Gastrocnemius medialis (tissue), 4 donors: ENCODE measurements at regions not wholly inside any gene's neighbourhood (a gene's known extent, or its start where the extent isn't known, plus 50 kb on each side); places are given as distances from the start of the nearest gene placed in this dataset.

Source experiments
- ATAC-seq, 2 donors: fragments of 150-250 bp; one replicate each; pipeline ENCODE4 v1.9.1; 2016
- DNase-seq, 2 donors: peaks; one replicate each; pipeline ENCODE4 v3.0.0-alpha.2; 2019
- H3K27ac ChIP-seq, 4 donors: fragments of 200-600 bp; sonication (generic); 1 replicate in 1 of 4; 2 replicates in 3 of 4; pipeline ENCODE4 v1.5.1; 2016 to 2018; ENCODE audit warnings: mild to moderate bottlenecking in 2 of 4, moderate library complexity in 1 of 4
- H3K27me3 ChIP-seq, 3 donors: fragments of 200-600 bp; sonication (generic) in 2 of 3; 1 replicate in 1 of 3; 2 replicates in 2 of 3; pipeline versions ENCODE4 v1.5.1 to v1.6.0; 2016 to 2019; ENCODE audit warnings: mild to moderate bottlenecking in 1 of 3, moderate library complexity in 1 of 3
- H3K36me3 ChIP-seq, 2 donors: fragments of 200-600 bp; sonication (generic) in 1 of 2; one replicate each; pipeline ENCODE4 v1.5.1; 2017 to 2018
- H3K4me1 ChIP-seq, 2 donors: fragments of 200-600 bp; sonication (generic) in 1 of 2; one replicate each; pipeline ENCODE4 v1.5.1; 2016 to 2017; ENCODE audit warnings: mild to moderate bottlenecking in 2 of 2
- H3K4me3 ChIP-seq, 4 donors: fragments of 200-600 bp; sonication (generic) in 3 of 4; 1 replicate in 1 of 4; 2 replicates in 3 of 4; pipeline ENCODE4 v1.5.1; 2016 to 2019; ENCODE audit warnings: mild to moderate bottlenecking in 2 of 4
- H3K9me3 ChIP-seq, 3 donors: fragments of 200-600 bp; sonication (generic) in 2 of 3; 1 replicate in 1 of 3; 2 replicates in 2 of 3; pipeline ENCODE4 v1.5.1; 2016 to 2019
- POLR2A ChIP-seq, 2 donors: fragments of 450-650 bp; IDR thresholded peaks; one replicate each; pipeline ENCODE4 v1.6.1; 2017; ENCODE audit warnings: antibody characterized with exemption in 2 of 2, mild to moderate bottlenecking in 2 of 2, moderate library complexity in 2 of 2
- in situ Hi-C, 4 donors: fragments of 200-750 bp; cut with MboI; loops; one replicate each; pipeline versions ENCODE4 v1.15.0 to v1.8.0; 2017; ENCODE audit warnings: low sequenced_read_pairs in 4 of 4
- intact Hi-C: fragments of 100-400 bp; cut with DNase I; formaldehyde crosslinking; loops from one replicate; pipeline ENCODE4 v1.15.1; 2023; ENCODE audit warnings: low total_unique reads
- TF ChIP-seq, protein P1 (sequence below), 5 experiments: fragments of 450-650 bp in 3 of 5; fragments of 200-600 bp in 2 of 5; sonication (generic) in 2 of 5; IDR thresholded peaks in 4 of 5; conservative IDR thresholded peaks in 1 of 5; 1 replicate in 4 of 5; 2 replicates in 1 of 5; pipeline ENCODE4 v1.5.1; 2016 to 2019; ENCODE audit warnings: antibody characterized with exemption in 5 of 5, mild to moderate bottlenecking in 3 of 5, moderate library complexity in 3 of 5

DNA sequence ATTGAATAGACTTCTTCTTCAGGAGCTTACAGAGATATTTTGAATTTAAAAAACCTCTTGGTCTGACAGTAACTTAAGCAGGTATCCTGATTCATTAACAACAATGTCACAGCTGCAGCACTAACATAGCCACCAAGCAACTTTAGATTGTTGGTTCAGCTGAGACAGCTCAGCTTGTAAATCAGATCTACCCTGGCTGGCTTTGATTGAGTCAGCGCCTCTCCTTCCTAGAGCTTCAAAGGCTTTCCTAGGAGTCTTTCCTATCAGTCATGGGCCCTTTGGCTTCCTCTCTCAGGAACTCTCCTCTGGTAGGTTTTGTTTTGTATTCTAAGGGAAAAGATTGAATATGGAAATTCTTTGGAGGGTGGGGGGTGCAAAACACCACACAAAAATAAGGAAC, 70.7 kb upstream of the STEAP4 start:
- in situ Hi-C loops = no loop called here
- no peaks in the 10 kb centered on the region for H3K27me3 ChIP-seq

DNA sequence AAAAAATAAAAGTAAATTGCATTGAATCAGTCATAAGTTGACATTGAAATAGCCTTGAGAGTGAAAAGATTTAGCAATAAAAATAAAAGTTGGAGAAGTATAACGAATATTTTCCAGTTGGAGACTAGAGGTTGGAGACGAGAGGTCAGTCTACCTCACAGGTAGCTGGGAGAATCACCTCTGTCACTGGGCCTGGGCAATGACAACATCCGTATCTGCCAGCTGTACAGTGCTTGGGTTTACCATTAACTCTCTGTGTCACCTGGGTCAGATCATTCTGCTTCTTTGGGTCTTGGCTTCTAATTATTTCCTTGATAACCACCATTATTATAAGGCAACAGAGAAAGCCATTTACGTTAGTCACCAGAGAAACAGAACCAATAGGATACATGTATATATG, 62.0 kb upstream of the STEAP4 start:
- no peaks in the 10 kb centered on the region for H3K27me3 ChIP-seq
- no peak for ATAC-seq
- intact Hi-C loops = no loop called here
- H3K4me1 ChIP-seq = no peaks in the 10 kb centered on the region
- DNase-seq = no peak
- H3K27ac ChIP-seq = no peak overlapping the region
- no peaks in the 10 kb centered on the region for H3K9me3 ChIP-seq
- no peak overlapping the region for H3K4me3 ChIP-seq
- in situ Hi-C loops = loop anchor here in 2 of 4 donors (10.0 kb wide), 1 partner anchor 124 kb away; no protein-coding TSS in a partner anchor
- TF ChIP-seq, protein P1, sequence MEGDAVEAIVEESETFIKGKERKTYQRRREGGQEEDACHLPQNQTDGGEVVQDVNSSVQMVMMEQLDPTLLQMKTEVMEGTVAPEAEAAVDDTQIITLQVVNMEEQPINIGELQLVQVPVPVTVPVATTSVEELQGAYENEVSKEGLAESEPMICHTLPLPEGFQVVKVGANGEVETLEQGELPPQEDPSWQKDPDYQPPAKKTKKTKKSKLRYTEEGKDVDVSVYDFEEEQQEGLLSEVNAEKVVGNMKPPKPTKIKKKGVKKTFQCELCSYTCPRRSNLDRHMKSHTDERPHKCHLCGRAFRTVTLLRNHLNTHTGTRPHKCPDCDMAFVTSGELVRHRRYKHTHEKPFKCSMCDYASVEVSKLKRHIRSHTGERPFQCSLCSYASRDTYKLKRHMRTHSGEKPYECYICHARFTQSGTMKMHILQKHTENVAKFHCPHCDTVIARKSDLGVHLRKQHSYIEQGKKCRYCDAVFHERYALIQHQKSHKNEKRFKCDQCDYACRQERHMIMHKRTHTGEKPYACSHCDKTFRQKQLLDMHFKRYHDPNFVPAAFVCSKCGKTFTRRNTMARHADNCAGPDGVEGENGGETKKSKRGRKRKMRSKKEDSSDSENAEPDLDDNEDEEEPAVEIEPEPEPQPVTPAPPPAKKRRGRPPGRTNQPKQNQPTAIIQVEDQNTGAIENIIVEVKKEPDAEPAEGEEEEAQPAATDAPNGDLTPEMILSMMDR (IDR thresholded peaks at IDR 0.05 in 4 of 5, conservative IDR thresholded peaks at IDR 0.05 in 1 of 5) = no peak
- no peak for TF ChIP-seq POLR2A (IDR thresholded peaks at IDR 0.05)
- no peaks in the 10 kb centered on the region for H3K36me3 ChIP-seq

More for the DNA sequence above, 70.7 kb upstream of the STEAP4 start:
- Histone ChIP-seq H3K4me3 (no peak overlapping the region), H3K27ac (no peak overlapping the region), H3K36me3 (no peaks in the 10 kb centered on the region), H3K9me3 (no peaks in the 10 kb centered on the region), H3K4me1 (no peaks in the 10 kb centered on the region)
- TF ChIP-seq, protein P1 (IDR thresholded peaks at IDR 0.05 in 4 of 5, conservative IDR thresholded peaks at IDR 0.05 in 1 of 5) = no peak
- TF ChIP-seq POLR2A (IDR thresholded peaks at IDR 0.05) = no peak
- no peak for DNase-seq
- intact Hi-C loops = no loop called here
- no peak for ATAC-seq

DNA sequence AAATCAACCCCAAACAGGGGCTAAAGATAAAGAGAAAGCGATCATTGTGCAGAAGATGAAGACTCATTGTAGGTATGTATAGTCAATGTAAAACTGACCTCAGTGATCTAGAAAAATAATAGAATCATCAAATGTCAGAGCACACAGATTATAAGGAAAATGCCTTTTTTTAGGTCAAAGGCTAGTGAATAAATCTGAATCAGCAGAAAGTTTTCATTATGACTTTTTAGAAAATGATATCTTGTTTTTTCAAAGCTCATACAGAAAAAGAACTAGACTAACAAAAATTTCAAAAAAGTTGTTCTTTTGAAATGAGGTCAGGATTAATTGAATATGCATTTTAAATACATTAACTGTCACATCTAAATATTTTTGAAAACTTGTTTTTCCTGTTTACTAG, 60.2 kb upstream of the STEAP4 start:
- in situ Hi-C loops (loop anchor here in 2 of 4 donors (10.0 kb wide), 1 partner anchor 122 kb away; no protein-coding TSS in a partner anchor), intact Hi-C loops (no loop called here)
- TF ChIP-seq POLR2A (IDR thresholded peaks at IDR 0.05) = no peak
- Histone ChIP-seq H3K4me1 (no peaks in the 10 kb centered on the region), H3K4me3 (no peak overlapping the region), H3K36me3 (no peaks in the 10 kb centered on the region), H3K27ac (no peak overlapping the region), H3K27me3 (no peaks in the 10 kb centered on the region), H3K9me3 (no peaks in the 10 kb centered on the region)
- ATAC-seq (no peak), DNase-seq (no peak)

DNA sequence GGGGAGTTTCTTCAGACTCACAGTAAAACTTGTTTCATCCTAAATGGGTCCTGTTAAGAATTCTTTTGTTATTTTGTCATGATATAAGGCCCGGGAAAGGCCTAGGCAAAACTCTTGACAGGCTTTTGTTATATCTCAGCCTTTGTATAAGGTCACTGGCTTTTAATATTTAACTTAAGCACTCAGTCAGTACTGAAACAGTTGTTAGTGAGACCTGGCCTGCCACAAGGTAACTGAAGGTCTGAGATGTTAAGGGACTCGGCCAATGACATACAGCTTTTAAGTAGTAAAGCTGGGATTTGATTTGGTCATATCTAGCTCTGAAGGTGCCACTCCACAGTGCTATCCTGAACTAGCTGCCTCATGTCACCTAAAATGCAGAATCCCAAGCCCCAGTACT, 57.2 kb upstream of the STEAP4 start:
- Histone ChIP-seq H3K27ac (no peak overlapping the region), H3K27me3 (no peaks in the 10 kb centered on the region), H3K4me3 (no peak overlapping the region), H3K9me3 (no peaks in the 10 kb centered on the region), H3K4me1 (no peaks in the 10 kb centered on the region), H3K36me3 (no peaks in the 10 kb centered on the region)
- TF ChIP-seq POLR2A (IDR thresholded peaks at IDR 0.05) = no peak
- TF ChIP-seq, protein P1 (IDR thresholded peaks at IDR 0.05 in 4 of 5, conservative IDR thresholded peaks at IDR 0.05 in 1 of 5) = no peak
- intact Hi-C loops = no loop called here
- in situ Hi-C loops = loop anchor here in 2 of 4 donors (10.0 kb wide), 1 partner anchor 119 kb away; no protein-coding TSS in a partner anchor
- ATAC-seq (no peak), DNase-seq (no peak)

DNA sequence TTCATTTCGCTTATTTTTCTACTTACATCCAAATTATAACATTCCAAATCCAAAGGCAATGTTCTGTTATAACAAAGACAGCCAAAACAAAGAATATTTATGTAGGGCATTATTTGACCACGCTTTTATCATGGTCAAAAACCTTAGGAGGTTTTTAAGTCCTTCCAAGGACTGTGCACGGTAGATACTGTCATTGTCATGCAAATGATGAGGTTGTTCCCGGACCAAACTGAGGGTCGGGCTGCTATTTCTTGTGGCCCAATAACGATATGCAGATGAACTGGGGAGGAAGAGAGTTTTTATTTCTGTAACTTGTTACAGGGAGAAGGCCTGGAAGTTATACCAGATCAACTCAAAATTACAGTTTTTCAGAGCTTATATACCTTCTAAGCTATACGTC, 56.6 kb upstream of the STEAP4 start:
- ATAC-seq (no peak), DNase-seq (no peak)
- in situ Hi-C loops (loop anchor here in 2 of 4 donors (10.0 kb wide), 1 partner anchor 118 kb away; no protein-coding TSS in a partner anchor), intact Hi-C loops (no loop called here)
- no peaks in the 10 kb centered on the region for H3K27me3 ChIP-seq
- no peaks in the 10 kb centered on the region for H3K36me3 ChIP-seq
- no peak overlapping the region for H3K4me3 ChIP-seq
- H3K4me1 ChIP-seq = no peaks in the 10 kb centered on the region
- H3K9me3 ChIP-seq = no peaks in the 10 kb centered on the region
- H3K27ac ChIP-seq = no peak overlapping the region
- no peak for TF ChIP-seq POLR2A (IDR thresholded peaks at IDR 0.05)
- TF ChIP-seq, protein P1 (IDR thresholded peaks at IDR 0.05 in 4 of 5, conservative IDR thresholded peaks at IDR 0.05 in 1 of 5) = no peak
